IMR-90 (cell line): ENCODE measurements at regions not wholly inside any gene's neighbourhood (a gene's known extent, or its start where the extent isn't known, plus 50 kb on each side); places are given as distances from the start of the nearest gene placed in this dataset.

Source experiments
- ATAC-seq: fragments of 200-7000 bp; cut with Tn5 transposase; 2 replicates; pipeline ENCODE4 v1.9.1; 2020; ENCODE audit warnings: low read depth, mild to moderate bottlenecking, moderate library complexity
- BruUV-seq: library from RNA; stranded (reverse); fragments of 400-500 nt; replicated peaks from 2 replicates; lab custom pipeline; 2021; lab: Mats Ljungman, UMichigan
- CTCF ChIA-PET: fragments of 300-600 bp; formaldehyde crosslinking; extraction: SDS; loops from one replicate; lab custom pipeline; 2021; ENCODE audit warnings: antibody characterized with exemption; lab: Yijun Ruan, JAX
- POLR2A ChIA-PET: fragments of 300-600 bp; sonication (Branson Sonifier 250); formaldehyde crosslinking; loops from one replicate; lab custom pipeline; 2022; ENCODE audit warnings: antibody characterized with exemption; ENCODE audit not compliant: unreplicated experiment; lab: Charles Lee
- DNase-seq: peaks from one replicate; pipeline ENCODE4 v3.0.0; 2013
- H2AFZ ChIP-seq: replicated peaks from 2 replicates; pipeline ENCODE3; 2013; ENCODE audit warnings: low read length, mild to moderate bottlenecking; ENCODE audit not compliant: poor library complexity
- H2AK5ac ChIP-seq: 2 replicates; pipeline ENCODE4 v1.6.1; 2013; ENCODE audit warnings: low read depth, low read length, inconsistent platforms
- H2AK9ac ChIP-seq: replicated peaks from 2 replicates; pipeline ENCODE3; 2013; ENCODE audit warnings: mild to moderate bottlenecking, low read depth, low read length, moderate library complexity; ENCODE audit not compliant: poor library complexity
- H2BK120ac ChIP-seq: 2 replicates; pipeline ENCODE4 v1.6.1; 2013; ENCODE audit warnings: low read depth, low read length, inconsistent platforms
- H2BK15ac ChIP-seq: 3 replicates; pipeline ENCODE4 v1.6.1; 2013; ENCODE audit warnings: low read depth, low read length, inconsistent platforms
- H2BK20ac ChIP-seq: 2 replicates; pipeline ENCODE4 v1.6.1; 2013; ENCODE audit warnings: low read depth, mild to moderate bottlenecking, inconsistent platforms, low read length, moderate library complexity
- H2BK5ac ChIP-seq: 2 replicates; pipeline ENCODE4 v1.6.1; 2013; ENCODE audit warnings: mild to moderate bottlenecking, low read depth, low read length, inconsistent platforms; ENCODE audit not compliant: poor library complexity, severe bottlenecking
- H3K14ac ChIP-seq: replicated peaks from 2 replicates; pipeline ENCODE4 v1.6.1; 2013; ENCODE audit warnings: low read depth, low read length, inconsistent platforms
- H3K18ac ChIP-seq: 2 replicates; pipeline ENCODE4 v1.6.1; 2013; ENCODE audit warnings: low read depth, low read length, control low read depth
- H3K23ac ChIP-seq: 2 replicates; pipeline ENCODE4 v1.6.1; 2013; ENCODE audit warnings: low read depth, low read length, inconsistent platforms
- H3K27ac ChIP-seq: 2 replicates; pipeline ENCODE4 v1.5.1; 2013; ENCODE audit warnings: mild to moderate bottlenecking, control low read depth, low read length; ENCODE audit not compliant: insufficient read depth
- H3K27me3 ChIP-seq: 2 replicates; pipeline ENCODE4 v1.6.1; 2013; ENCODE audit warnings: low read length; ENCODE audit not compliant: control insufficient read depth, insufficient read depth
- H3K36me3 ChIP-seq: 2 replicates; pipeline ENCODE4 v1.6.1; 2013; ENCODE audit warnings: low read length, mixed read lengths; ENCODE audit not compliant: control insufficient read depth, insufficient read depth
- H3K4ac ChIP-seq: 2 replicates; pipeline ENCODE4 v1.6.1; 2013; ENCODE audit warnings: low read depth, low read length, inconsistent platforms
- H3K4me1 ChIP-seq: 2 replicates; pipeline ENCODE4 v1.6.1; 2013; ENCODE audit warnings: low read length, mixed read lengths; ENCODE audit not compliant: control insufficient read depth, insufficient read depth
- H3K4me2 ChIP-seq: 2 replicates; pipeline ENCODE4 v1.6.1; 2013; ENCODE audit warnings: low read depth, mild to moderate bottlenecking, control low read depth, low read length, moderate library complexity
- H3K4me3 ChIP-seq: 2 replicates; pipeline ENCODE4 v1.5.1; 2013; ENCODE audit warnings: low read depth, mild to moderate bottlenecking, control low read depth, low read length, moderate library complexity; ENCODE audit not compliant: insufficient read depth
- H3K56ac ChIP-seq: 2 replicates; pipeline ENCODE4 v1.6.1; 2013; ENCODE audit warnings: low read length, inconsistent platforms; ENCODE audit not compliant: insufficient read depth; ENCODE audit errors: extremely low read depth
- H3K79me1 ChIP-seq, 2 experiments: 2 replicates each; pipeline ENCODE4 v1.6.1; 2013; ENCODE audit warnings: low read length in 2 of 2, inconsistent platforms in 1 of 2, low read depth in 1 of 2
- H3K9ac ChIP-seq: 2 replicates; pipeline ENCODE4 v1.6.1; 2013; ENCODE audit warnings: low read depth, low read length, control low read depth
- H3K9me1 ChIP-seq: 2 replicates; pipeline ENCODE4 v1.6.1; 2013; ENCODE audit warnings: low read length, inconsistent platforms; ENCODE audit not compliant: insufficient read depth
- H3K9me3 ChIP-seq: 2 replicates; pipeline ENCODE4 v1.6.1; 2013; ENCODE audit warnings: low read length; ENCODE audit not compliant: control insufficient read depth, insufficient read depth
- H4K20me1 ChIP-seq: 2 replicates; pipeline ENCODE4 v1.6.1; 2013; ENCODE audit warnings: low read length, inconsistent platforms; ENCODE audit not compliant: insufficient read depth
- H4K5ac ChIP-seq: 2 replicates; pipeline ENCODE4 v1.6.1; 2013; ENCODE audit warnings: mild to moderate bottlenecking, low read depth, low read length, control low read depth
- H4K8ac ChIP-seq, 2 experiments: 2 replicates each; pipeline ENCODE4 v1.6.1; 2013; ENCODE audit warnings: low read depth in 2 of 2, low read length in 2 of 2, control low read depth in 1 of 2, inconsistent platforms in 1 of 2
- H4K91ac ChIP-seq: 2 replicates; pipeline ENCODE4 v1.6.1; 2013; ENCODE audit warnings: low read depth, low read length, inconsistent platforms; ENCODE audit not compliant: insufficient read depth
- BHLHE40 ChIP-seq: fragments of 150-350 bp; IDR thresholded peaks from 2 replicates; pipeline ENCODE4 v1.6.1; 2016; ENCODE audit warnings: mild to moderate bottlenecking, low read depth, low read length
- CEBPB ChIP-seq: IDR thresholded peaks from 2 replicates; pipeline ENCODE4 v1.6.1; 2012; ENCODE audit warnings: low read depth, low read length, improper control_type of control experiment
- CHD1 ChIP-seq: IDR thresholded peaks from 2 replicates; pipeline ENCODE4 v1.6.1; 2012; ENCODE audit warnings: low read depth, low read length, improper control_type of control experiment
- FOS ChIP-seq: fragments of 150-350 bp; IDR thresholded peaks from 2 replicates; pipeline ENCODE4 v1.6.1; 2016; ENCODE audit warnings: low read depth, low read length
- MAFK ChIP-seq: IDR thresholded peaks from 2 replicates; pipeline ENCODE4 v1.6.1; 2012; ENCODE audit warnings: low read depth, low read length, improper control_type of control experiment
- MAZ ChIP-seq: IDR thresholded peaks from 2 replicates; pipeline ENCODE4 v1.6.1; 2012; ENCODE audit warnings: low read depth, mild to moderate bottlenecking, low read length, improper control_type of control experiment, moderate library complexity, borderline replicate concordance
- MXI1 ChIP-seq: IDR thresholded peaks from 2 replicates; pipeline ENCODE4 v1.6.1; 2012; ENCODE audit warnings: low read depth, mild to moderate bottlenecking, low read length, moderate library complexity, borderline replicate concordance
- NFE2L2 ChIP-seq: fragments of 150-350 bp; IDR thresholded peaks from 2 replicates; pipeline ENCODE4 v1.6.1; 2016; ENCODE audit warnings: low read depth, mild to moderate bottlenecking, low read length
- POLR2A ChIP-seq: IDR thresholded peaks from 2 replicates; pipeline ENCODE4 v1.6.1; 2012; ENCODE audit warnings: mild to moderate bottlenecking, low read depth, low read length
- RAD21 ChIP-seq: IDR thresholded peaks from 2 replicates; pipeline ENCODE4 v1.6.1; 2012; ENCODE audit warnings: low read length, improper control_type of control experiment
- RCOR1 ChIP-seq: IDR thresholded peaks from 2 replicates; pipeline ENCODE4 v1.6.1; 2012; ENCODE audit warnings: mild to moderate bottlenecking, low read length, improper control_type of control experiment; ENCODE audit not compliant: insufficient replicate concordance
- RFX5 ChIP-seq: IDR thresholded peaks from 2 replicates; pipeline ENCODE4 v1.8.0; 2012; ENCODE audit warnings: low read depth, mild to moderate bottlenecking, low read length, moderate library complexity
- SMC3 ChIP-seq: fragments of 150-350 bp; IDR thresholded peaks from 2 replicates; pipeline ENCODE4 v1.6.1; 2016; ENCODE audit warnings: low read depth, mild to moderate bottlenecking, antibody characterized with exemption, low read length, moderate library complexity
- WGBS, 2 experiments: methylation state at CpG; one replicate each; pipeline versions ENCODE4 v1.1.5 to v1.1.7; 2013; ENCODE audit warnings: missing lambda C conversion rate in 2 of 2; ENCODE audit not compliant: insufficient read length in 1 of 2; ENCODE audit errors: extremely low coverage in 2 of 2; 5-methylcytosine and 5-hydroxymethylcytosine counted together
- dilution Hi-C: fragments of 300-500 bp; cut with HindIII; formaldehyde crosslinking; loops from one replicate; pipeline ENCODE4 v1.14.3; 2018; ENCODE audit warnings: low sequenced_read_pairs; ENCODE audit not compliant: unreplicated experiment
- in situ Hi-C: fragments of 300-500 bp; cut with MboI; formaldehyde crosslinking; loops from 3 replicates; pipeline ENCODE4 v1.14.3; 2019; ENCODE audit warnings: low sequenced_read_pairs, inconsistent platforms, mixed read lengths
- intact Hi-C: fragments of 100-400 bp; cut with micrococcal nuclease; formaldehyde crosslinking; loops from 2 replicates; pipeline ENCODE4 v1.10.0; 2022
- TF ChIP-seq, protein P1 (sequence below): fragments of 150-350 bp; IDR thresholded peaks from 2 replicates; pipeline ENCODE4 v1.6.1; 2016; ENCODE audit warnings: low read depth, mild to moderate bottlenecking, low read length, moderate library complexity, borderline replicate concordance
- TF ChIP-seq, protein P2 (sequence below): conservative IDR thresholded peaks from 2 replicates; pipeline ENCODE4 v1.5.1; 2012; ENCODE audit warnings: mild to moderate bottlenecking, low read depth, low read length, improper control_type of control experiment
- TF ChIP-seq, protein P3 (sequence below): fragments of 150-350 bp; IDR thresholded peaks from 2 replicates; pipeline ENCODE4 v1.6.1; 2017; ENCODE audit warnings: mild to moderate bottlenecking, antibody characterized with exemption, low read length, low read depth

DNA sequence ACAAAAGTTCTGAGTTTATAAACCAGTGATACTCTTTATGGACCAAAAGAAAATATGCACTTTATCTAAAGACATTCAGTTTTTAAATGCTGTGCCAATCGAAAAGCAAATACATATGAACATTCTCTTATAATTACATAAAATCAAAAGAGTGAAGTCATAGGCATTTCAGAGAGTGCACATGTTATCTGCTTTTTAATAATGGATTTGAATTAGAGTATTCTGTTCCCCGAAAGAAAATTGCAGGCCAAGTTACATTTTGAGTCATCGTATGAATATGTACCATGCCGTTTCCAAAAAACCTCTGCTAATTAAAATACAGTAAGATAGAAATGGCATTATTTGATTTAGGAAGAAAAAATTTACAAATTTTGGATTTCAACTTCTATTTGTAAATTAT, 565.7 kb downstream of the ZEB2 start:
- no peaks in the 10 kb centered on the region for H3K36me3 ChIP-seq
- dilution Hi-C loops: no loop called here
- no peak overlapping the region for H3K14ac ChIP-seq
- no peaks in the 10 kb centered on the region for H3K9me3 ChIP-seq
- H3K27ac ChIP-seq: no peak overlapping the region
- ATAC-seq (no peak), DNase-seq (peak; percentile 48)
- H3K4me1 ChIP-seq: peaks cover 4% of the 10 kb centered on the region
- POLR2A ChIA-PET: no interaction called here
- no peak overlapping the region for H3K4me3 ChIP-seq
- CTCF ChIA-PET: no interaction called here
- H4K8ac ChIP-seq: no peak overlapping the region
- in situ Hi-C loops: no loop called here
- intact Hi-C loops: loop anchor here (5.0 kb wide), 2 partner anchors 118 to 558 kb away; no protein-coding TSS in a partner anchor
- no CpG with 5 or more reads among the region's 4 CpGs for WGBS, 2 experiments
- no peak overlapping the region for H2AK5ac ChIP-seq
- no peak overlapping the region for H2BK120ac ChIP-seq
- no peak overlapping the region for H2BK5ac ChIP-seq
- no peaks in the 10 kb centered on the region for H3K27me3 ChIP-seq
- H3K79me1 ChIP-seq: no peaks in the 10 kb centered on the region
- H3K18ac ChIP-seq: no peak overlapping the region
- no peak for TF ChIP-seq RCOR1
- no peak for TF ChIP-seq POLR2A
- TF ChIP-seq RFX5: no peak
- TF ChIP-seq NFE2L2: no peak
- TF ChIP-seq MXI1: no peak
- TF ChIP-seq, protein P1, sequence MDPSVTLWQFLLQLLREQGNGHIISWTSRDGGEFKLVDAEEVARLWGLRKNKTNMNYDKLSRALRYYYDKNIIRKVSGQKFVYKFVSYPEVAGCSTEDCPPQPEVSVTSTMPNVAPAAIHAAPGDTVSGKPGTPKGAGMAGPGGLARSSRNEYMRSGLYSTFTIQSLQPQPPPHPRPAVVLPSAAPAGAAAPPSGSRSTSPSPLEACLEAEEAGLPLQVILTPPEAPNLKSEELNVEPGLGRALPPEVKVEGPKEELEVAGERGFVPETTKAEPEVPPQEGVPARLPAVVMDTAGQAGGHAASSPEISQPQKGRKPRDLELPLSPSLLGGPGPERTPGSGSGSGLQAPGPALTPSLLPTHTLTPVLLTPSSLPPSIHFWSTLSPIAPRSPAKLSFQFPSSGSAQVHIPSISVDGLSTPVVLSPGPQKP: no peak
- no peak for TF ChIP-seq MAZ
- TF ChIP-seq, protein P2, sequence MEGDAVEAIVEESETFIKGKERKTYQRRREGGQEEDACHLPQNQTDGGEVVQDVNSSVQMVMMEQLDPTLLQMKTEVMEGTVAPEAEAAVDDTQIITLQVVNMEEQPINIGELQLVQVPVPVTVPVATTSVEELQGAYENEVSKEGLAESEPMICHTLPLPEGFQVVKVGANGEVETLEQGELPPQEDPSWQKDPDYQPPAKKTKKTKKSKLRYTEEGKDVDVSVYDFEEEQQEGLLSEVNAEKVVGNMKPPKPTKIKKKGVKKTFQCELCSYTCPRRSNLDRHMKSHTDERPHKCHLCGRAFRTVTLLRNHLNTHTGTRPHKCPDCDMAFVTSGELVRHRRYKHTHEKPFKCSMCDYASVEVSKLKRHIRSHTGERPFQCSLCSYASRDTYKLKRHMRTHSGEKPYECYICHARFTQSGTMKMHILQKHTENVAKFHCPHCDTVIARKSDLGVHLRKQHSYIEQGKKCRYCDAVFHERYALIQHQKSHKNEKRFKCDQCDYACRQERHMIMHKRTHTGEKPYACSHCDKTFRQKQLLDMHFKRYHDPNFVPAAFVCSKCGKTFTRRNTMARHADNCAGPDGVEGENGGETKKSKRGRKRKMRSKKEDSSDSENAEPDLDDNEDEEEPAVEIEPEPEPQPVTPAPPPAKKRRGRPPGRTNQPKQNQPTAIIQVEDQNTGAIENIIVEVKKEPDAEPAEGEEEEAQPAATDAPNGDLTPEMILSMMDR: no peak
- TF ChIP-seq CHD1: no peak
- no peak for TF ChIP-seq RAD21
- TF ChIP-seq, protein P3, sequence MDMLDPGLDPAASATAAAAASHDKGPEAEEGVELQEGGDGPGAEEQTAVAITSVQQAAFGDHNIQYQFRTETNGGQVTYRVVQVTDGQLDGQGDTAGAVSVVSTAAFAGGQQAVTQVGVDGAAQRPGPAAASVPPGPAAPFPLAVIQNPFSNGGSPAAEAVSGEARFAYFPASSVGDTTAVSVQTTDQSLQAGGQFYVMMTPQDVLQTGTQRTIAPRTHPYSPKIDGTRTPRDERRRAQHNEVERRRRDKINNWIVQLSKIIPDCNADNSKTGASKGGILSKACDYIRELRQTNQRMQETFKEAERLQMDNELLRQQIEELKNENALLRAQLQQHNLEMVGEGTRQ: no peak
- no peak for TF ChIP-seq CEBPB
- TF ChIP-seq FOS: no peak
- TF ChIP-seq MAFK: no peak
- TF ChIP-seq BHLHE40: no peak
- TF ChIP-seq SMC3: no peak
- no peak overlapping the region for H2AK9ac ChIP-seq
- BruUV-seq: no TSS peak
- no peak overlapping the region for H3K56ac ChIP-seq
- no peak overlapping the region for H3K23ac ChIP-seq
- H2AFZ ChIP-seq: no peak overlapping the region
- H2BK20ac ChIP-seq: no peak overlapping the region
- H3K4ac ChIP-seq: no peak overlapping the region
- H4K5ac ChIP-seq: no peak overlapping the region
- no peak overlapping the region for H3K4me2 ChIP-seq
- no peak overlapping the region for H4K91ac ChIP-seq
- H4K20me1 ChIP-seq: no peaks in the 10 kb centered on the region
- H3K9ac ChIP-seq: no peak overlapping the region
- no peak overlapping the region for H2BK15ac ChIP-seq
- H3K9me1 ChIP-seq: peaks cover 4% of the 10 kb centered on the region; the same call in 1 of the 2 replicates
